Upper lobe of left lung (tissue), 6 donors: ENCODE measurements at regions not wholly inside any gene's neighbourhood (a gene's known extent, or its start where the extent isn't known, plus 50 kb on each side); places are given as distances from the start of the nearest gene placed in this dataset.

ENCODE experiments used
- ATAC-seq, 2 donors: fragments of 200-7000 bp; cut with Tn5 transposase; one replicate each; pipeline ENCODE4 v1.9.1; 2022; ENCODE audit warnings: mild to moderate bottlenecking in 2 of 2, moderate library complexity in 2 of 2; ENCODE audit not compliant: low FRiP score in 2 of 2
- DNase-seq, 2 donors: peaks; one replicate each; pipeline ENCODE4 v3.0.0-alpha.2; 2019 to 2020
- H3K27ac ChIP-seq, 4 donors: fragments of 200-600 bp; sonication (generic); one replicate each; pipeline ENCODE4 v1.5.1; 2016 to 2019
- H3K27me3 ChIP-seq, 4 donors: fragments of 200-600 bp; sonication (generic); one replicate each; pipeline ENCODE4 v1.5.1; 2017 to 2019
- H3K36me3 ChIP-seq, 4 donors: fragments of 200-600 bp; sonication (generic); one replicate each; pipeline ENCODE4 v1.5.1; 2016 to 2019
- H3K4me1 ChIP-seq, 4 donors: fragments of 200-600 bp; sonication (generic); one replicate each; pipeline ENCODE4 v1.5.1; 2018 to 2019
- H3K4me3 ChIP-seq, 4 donors: fragments of 200-600 bp; sonication (generic); one replicate each; pipeline ENCODE4 v1.5.1; 2017 to 2019; ENCODE audit warnings: mild to moderate bottlenecking in 2 of 4, moderate library complexity in 1 of 4
- H3K9me3 ChIP-seq, 4 donors: fragments of 200-600 bp; sonication (generic); one replicate each; pipeline ENCODE4 v1.5.1; 2018 to 2019
- CTCF ChIP-seq, 6 experiments: fragments of 450-650 bp in 4 of 6; fragments of 200-600 bp in 2 of 6; sonication (generic) in 2 of 6; IDR thresholded peaks; one replicate each; pipeline ENCODE4 v1.5.1; 2016 to 2019; ENCODE audit warnings: antibody characterized with exemption in 6 of 6
- EP300 ChIP-seq, 4 donors: sonication (generic); formaldehyde crosslinking; IDR thresholded peaks; one replicate each; pipeline ENCODE4 v1.5.1; 2017; ENCODE audit warnings: antibody characterized with exemption in 4 of 4, control low read depth in 2 of 4
- POLR2A ChIP-seq, 4 donors: fragments of 450-650 bp; IDR thresholded peaks; one replicate each; pipeline ENCODE4 v1.5.1; 2016 to 2017; ENCODE audit warnings: antibody characterized with exemption in 4 of 4, mild to moderate bottlenecking in 2 of 4
- POLR2AphosphoS5 ChIP-seq, 2 donors: sonication (generic); formaldehyde crosslinking; IDR thresholded peaks; one replicate each; pipeline ENCODE4 v1.5.1; 2017; ENCODE audit warnings: antibody characterized with exemption in 2 of 2
- WGBS, 2 donors: methylation state at CpG; one replicate each; pipeline ENCODE4 v1.1.5; 2017 to 2018; 5-methylcytosine and 5-hydroxymethylcytosine counted together
- donor health status: DM: no; HTN: no; CAD: no; lungs with moderate emphysema.
- donor health status: DM: no; HTN: yes; CAD: no; lungs with severe emphysema.

GRCh38 chr2:78606895-78607294 lies 418.6 kb upstream of the REG3G start:
- H3K36me3 ChIP-seq, result no peaks in the 10 kb centered on the region
- WGBS, 2 donors, result 26 to 42% methylated on average over 2 of the region's 2 CpGs
- H3K4me1 ChIP-seq, result no peaks in the 10 kb centered on the region
- H3K27ac ChIP-seq, result no peak overlapping the region
- ATAC-seq (no peak), DNase-seq (no peak)
- no peak overlapping the region for H3K4me3 ChIP-seq
- H3K27me3 ChIP-seq, result no peaks in the 10 kb centered on the region
- TF ChIP-seq EP300 (IDR thresholded peaks at IDR 0.05) (no peak), CTCF (IDR thresholded peaks at IDR 0.05) (no peak), POLR2A (IDR thresholded peaks at IDR 0.05) (no peak), POLR2AphosphoS5 (IDR thresholded peaks at IDR 0.05) (no peak)
- H3K9me3 ChIP-seq, result no peaks in the 10 kb centered on the region

DNA sequence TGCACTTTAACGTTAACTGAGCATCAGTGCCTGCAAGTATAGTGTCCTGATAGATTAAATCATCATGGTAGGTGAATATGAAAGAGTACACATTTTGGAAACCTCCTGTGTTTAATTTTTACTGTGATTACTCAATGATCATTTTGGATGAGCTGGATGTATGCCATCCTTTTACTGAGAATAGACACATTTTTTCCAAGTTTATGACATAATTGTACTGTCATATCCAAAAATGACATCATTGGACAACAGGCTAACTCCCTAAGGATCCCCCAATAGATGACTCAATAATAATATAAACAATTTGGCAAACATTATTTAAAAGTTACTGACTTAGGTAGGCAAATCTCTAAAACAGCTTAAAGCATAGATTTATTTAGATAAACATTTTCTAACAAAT lies 410.8 kb upstream of the REG3G start:
- Histone ChIP-seq H3K27ac (no peak overlapping the region), H3K4me1 (no peaks in the 10 kb centered on the region), H3K36me3 (no peaks in the 10 kb centered on the region), H3K4me3 (no peak overlapping the region), H3K27me3 (no peaks in the 10 kb centered on the region), H3K9me3 (no peaks in the 10 kb centered on the region)
- ATAC-seq, result no peak
- 71 to 89% methylated on average over 1 of the region's 1 CpG for WGBS, 2 donors
- no peak for DNase-seq
- TF ChIP-seq POLR2A (IDR thresholded peaks at IDR 0.05) (no peak), POLR2AphosphoS5 (IDR thresholded peaks at IDR 0.05) (no peak), EP300 (IDR thresholded peaks at IDR 0.05) (no peak), CTCF (IDR thresholded peaks at IDR 0.05) (no peak)

DNA sequence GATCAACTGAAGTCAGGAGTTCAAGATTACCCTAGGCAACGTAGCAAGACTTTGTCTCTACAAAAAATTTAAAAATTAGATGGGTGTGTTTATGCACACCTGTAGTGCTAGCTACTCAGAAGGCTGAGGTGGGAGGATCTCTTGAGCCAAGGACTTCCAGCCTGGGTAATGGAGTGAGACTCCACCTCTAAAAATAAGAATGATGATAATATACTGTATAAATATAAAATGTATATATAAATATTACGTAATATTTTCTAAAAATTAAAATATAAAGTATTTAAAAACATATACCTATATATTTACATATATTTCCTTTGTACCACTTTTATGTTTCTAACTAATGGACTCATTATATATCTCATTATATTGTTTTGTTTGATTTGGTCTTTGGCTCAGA lies 409.5 kb upstream of the REG3G start:
- H3K36me3 ChIP-seq, result no peaks in the 10 kb centered on the region
- no peak for DNase-seq
- no peak for ATAC-seq
- TF ChIP-seq CTCF (IDR thresholded peaks at IDR 0.05) (no peak), POLR2AphosphoS5 (IDR thresholded peaks at IDR 0.05) (no peak), POLR2A (IDR thresholded peaks at IDR 0.05) (no peak), EP300 (IDR thresholded peaks at IDR 0.05) (no peak)
- H3K4me3 ChIP-seq, result no peak overlapping the region
- no peaks in the 10 kb centered on the region for H3K9me3 ChIP-seq
- no peak overlapping the region for H3K27ac ChIP-seq
- no peaks in the 10 kb centered on the region for H3K27me3 ChIP-seq
- 80 to 82% methylated on average over 2 of the region's 2 CpGs for WGBS, 2 donors
- H3K4me1 ChIP-seq, result no peaks in the 10 kb centered on the region

DNA sequence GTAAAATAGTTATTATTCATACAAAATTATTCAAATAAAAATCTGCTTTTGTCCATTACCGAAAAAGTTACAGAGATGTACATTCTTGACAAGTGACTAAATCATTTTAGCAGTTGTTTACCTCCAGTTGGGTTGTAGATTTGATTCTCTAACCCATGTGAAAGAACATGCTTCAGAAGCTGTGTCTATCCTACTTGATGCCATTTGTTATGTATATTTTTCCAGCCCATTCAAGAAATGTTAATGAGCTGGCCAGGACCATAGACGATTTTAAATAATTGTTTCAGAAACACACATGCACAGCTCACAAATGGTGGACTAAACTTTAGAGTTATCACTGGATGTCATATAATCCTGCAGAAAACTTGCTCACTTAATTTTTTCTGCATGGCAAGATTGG lies 391.1 kb upstream of the REG3G start:
- no peaks in the 10 kb centered on the region for H3K4me1 ChIP-seq
- no peak overlapping the region for H3K27ac ChIP-seq
- TF ChIP-seq POLR2AphosphoS5 (IDR thresholded peaks at IDR 0.05) (no peak), EP300 (IDR thresholded peaks at IDR 0.05) (no peak), POLR2A (IDR thresholded peaks at IDR 0.05) (no peak), CTCF (IDR thresholded peaks at IDR 0.05) (no peak)
- no peaks in the 10 kb centered on the region for H3K36me3 ChIP-seq
- H3K9me3 ChIP-seq, result no peaks in the 10 kb centered on the region
- no peak for DNase-seq
- no peak overlapping the region for H3K4me3 ChIP-seq
- H3K27me3 ChIP-seq, result no peaks in the 10 kb centered on the region
- 71 to 87% methylated on average over 2 of the region's 2 CpGs for WGBS, 2 donors
- ATAC-seq, result no peak

DNA sequence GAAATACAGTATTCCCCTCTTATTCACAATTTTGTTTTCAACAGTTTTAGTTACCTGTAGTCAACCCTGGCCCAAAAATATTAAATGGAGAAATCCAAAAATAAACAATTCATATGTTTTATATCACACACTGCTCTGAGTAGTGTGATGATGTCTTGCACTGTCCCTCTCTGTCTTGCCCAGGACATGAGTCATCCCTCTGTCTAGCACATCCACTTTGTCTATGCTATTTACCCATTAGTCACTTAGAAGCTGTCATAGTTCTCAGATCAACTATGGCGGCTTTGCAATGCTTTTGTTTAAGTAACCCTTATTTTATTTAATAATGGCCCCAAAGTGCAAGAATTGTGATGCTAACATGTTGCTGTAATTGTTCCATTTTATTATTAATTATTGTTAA lies 380.6 kb upstream of the REG3G start:
- H3K4me3 ChIP-seq, result no peak overlapping the region
- no peak overlapping the region for H3K27ac ChIP-seq
- TF ChIP-seq CTCF (IDR thresholded peaks at IDR 0.05) (no peak), POLR2A (IDR thresholded peaks at IDR 0.05) (no peak), EP300 (IDR thresholded peaks at IDR 0.05) (no peak), POLR2AphosphoS5 (IDR thresholded peaks at IDR 0.05) (no peak)
- no peaks in the 10 kb centered on the region for H3K36me3 ChIP-seq
- H3K4me1 ChIP-seq, result no peaks in the 10 kb centered on the region
- 80 to 89% methylated on average over 1 of the region's 1 CpG for WGBS, 2 donors
- DNase-seq (no peak), ATAC-seq (no peak)
- H3K9me3 ChIP-seq, result no peaks in the 10 kb centered on the region
- H3K27me3 ChIP-seq, result no peaks in the 10 kb centered on the region
